DND-41 (cell line): ENCODE measurements at regions not wholly inside any gene's neighbourhood (a gene's known extent, or its start where the extent isn't known, plus 50 kb on each side); places are given as distances from the start of the nearest gene placed in this dataset.

Source experiments
- ATAC-seq: fragments of 200-7000 bp; cut with Tn5 transposase; 3 replicates; pipeline ENCODE4 v1.9.1; 2021; ENCODE audit warnings: low read depth; ENCODE audit not compliant: insufficient read depth
- DNase-seq: peaks from one replicate; pipeline ENCODE4 v3.0.0-alpha.2; 2020
- H2AFZ ChIP-seq: 2 replicates; pipeline ENCODE4 v1.6.0; 2012; ENCODE audit warnings: low read depth, low read length
- H3K27ac ChIP-seq: 2 replicates; pipeline ENCODE4 v1.5.1; 2012; ENCODE audit warnings: low read length, inconsistent platforms
- H3K27me3 ChIP-seq: fragments of 200-600 bp; sonication (generic); 2 replicates; pipeline ENCODE4 v1.6.0; 2012; ENCODE audit warnings: low read length, mild to moderate bottlenecking, inconsistent platforms; ENCODE audit not compliant: insufficient read depth, poor library complexity
- H3K36me3 ChIP-seq: 2 replicates; pipeline ENCODE4 v1.5.1; 2012; ENCODE audit warnings: low read length, inconsistent platforms; ENCODE audit not compliant: insufficient read depth
- H3K4me1 ChIP-seq: 2 replicates; pipeline ENCODE4 v1.5.1; 2012; ENCODE audit warnings: mild to moderate bottlenecking, low read length; ENCODE audit not compliant: insufficient read depth
- H3K4me2 ChIP-seq: 2 replicates; pipeline ENCODE4 v1.6.0; 2012; ENCODE audit warnings: mild to moderate bottlenecking, moderate library complexity, low read length, inconsistent platforms; ENCODE audit not compliant: insufficient read depth
- H3K4me3 ChIP-seq, 2 experiments: fragments of 200-600 bp in 1 of 2; shearing (Covaris generic) in 1 of 2; 2 replicates each; pipeline ENCODE4 v1.5.1; 2012 to 2016; ENCODE audit warnings: inconsistent platforms in 2 of 2, low read length in 2 of 2, mild to moderate bottlenecking in 2 of 2, low read depth in 1 of 2, moderate library complexity in 1 of 2
- H3K79me2 ChIP-seq: 2 replicates; pipeline ENCODE4 v1.6.0; 2012; ENCODE audit warnings: low read length, inconsistent platforms; ENCODE audit not compliant: insufficient read depth
- H3K9ac ChIP-seq: 2 replicates; pipeline ENCODE4 v1.6.0; 2012; ENCODE audit warnings: low read depth, mild to moderate bottlenecking, inconsistent platforms, low read length, moderate library complexity
- H3K9me3 ChIP-seq: 2 replicates; pipeline ENCODE4 v1.5.1; 2012; ENCODE audit warnings: low read length, moderate library complexity, mild to moderate bottlenecking, inconsistent platforms; ENCODE audit not compliant: insufficient read depth, severe bottlenecking
- H4K20me1 ChIP-seq: 2 replicates; pipeline ENCODE4 v1.6.0; 2012; ENCODE audit warnings: low read length; ENCODE audit not compliant: insufficient read depth
- EZH2 ChIP-seq: IDR thresholded peaks from 3 replicates; pipeline ENCODE4 v1.6.1; 2012; ENCODE audit warnings: borderline replicate concordance, low read depth, mild to moderate bottlenecking, moderate library complexity, low read length, inconsistent platforms; ENCODE audit not compliant: severe bottlenecking
- TF ChIP-seq, protein P1 (sequence below): IDR thresholded peaks from 2 replicates; pipeline ENCODE4 v1.5.1; 2012; ENCODE audit warnings: borderline replicate concordance, low read length, moderate library complexity, mild to moderate bottlenecking; ENCODE audit not compliant: poor library complexity, severe bottlenecking; ENCODE audit errors: extremely low read depth

DNA sequence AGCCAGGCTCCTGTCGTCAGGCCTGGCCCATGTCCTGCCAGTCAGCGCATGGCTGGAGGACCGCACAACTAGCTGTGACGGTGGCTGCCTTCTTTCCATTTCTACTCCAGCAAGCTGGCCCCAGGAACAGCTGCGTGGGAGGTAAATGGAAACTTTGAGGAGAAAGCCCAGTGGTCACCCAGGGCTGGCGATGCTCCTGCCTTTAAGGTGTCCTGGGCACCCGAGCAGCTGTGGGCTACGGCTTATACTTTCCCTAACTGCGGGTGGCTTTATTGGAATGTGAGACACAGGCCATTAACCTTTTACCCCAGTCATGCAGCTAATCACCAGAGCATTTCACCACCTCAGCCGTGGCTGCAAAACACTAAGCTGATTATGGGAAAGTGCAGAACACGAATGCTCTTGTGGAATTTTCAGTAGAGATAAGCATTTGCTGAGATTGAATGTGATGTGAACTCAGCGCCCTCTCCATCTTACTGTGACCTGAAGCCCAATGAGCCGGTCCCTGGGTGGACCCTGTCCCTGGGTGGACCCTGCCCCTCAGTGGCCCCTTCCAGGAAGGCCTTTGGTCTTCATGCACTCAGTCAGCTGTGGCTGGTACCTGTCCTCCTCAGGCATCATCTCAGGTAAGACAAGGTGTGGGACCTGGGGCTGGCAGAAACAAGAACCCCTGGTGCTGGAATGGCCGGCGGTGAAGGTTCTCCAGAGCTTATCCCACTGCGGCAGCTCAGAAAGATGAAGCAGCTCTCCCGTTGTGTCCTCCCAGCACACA is 275.4 kb upstream of the HS6ST1 start:
- no peak for TF ChIP-seq EZH2
- TF ChIP-seq, protein P1, sequence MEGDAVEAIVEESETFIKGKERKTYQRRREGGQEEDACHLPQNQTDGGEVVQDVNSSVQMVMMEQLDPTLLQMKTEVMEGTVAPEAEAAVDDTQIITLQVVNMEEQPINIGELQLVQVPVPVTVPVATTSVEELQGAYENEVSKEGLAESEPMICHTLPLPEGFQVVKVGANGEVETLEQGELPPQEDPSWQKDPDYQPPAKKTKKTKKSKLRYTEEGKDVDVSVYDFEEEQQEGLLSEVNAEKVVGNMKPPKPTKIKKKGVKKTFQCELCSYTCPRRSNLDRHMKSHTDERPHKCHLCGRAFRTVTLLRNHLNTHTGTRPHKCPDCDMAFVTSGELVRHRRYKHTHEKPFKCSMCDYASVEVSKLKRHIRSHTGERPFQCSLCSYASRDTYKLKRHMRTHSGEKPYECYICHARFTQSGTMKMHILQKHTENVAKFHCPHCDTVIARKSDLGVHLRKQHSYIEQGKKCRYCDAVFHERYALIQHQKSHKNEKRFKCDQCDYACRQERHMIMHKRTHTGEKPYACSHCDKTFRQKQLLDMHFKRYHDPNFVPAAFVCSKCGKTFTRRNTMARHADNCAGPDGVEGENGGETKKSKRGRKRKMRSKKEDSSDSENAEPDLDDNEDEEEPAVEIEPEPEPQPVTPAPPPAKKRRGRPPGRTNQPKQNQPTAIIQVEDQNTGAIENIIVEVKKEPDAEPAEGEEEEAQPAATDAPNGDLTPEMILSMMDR: no peak
- no peak for ATAC-seq
- H2AFZ ChIP-seq: no peak overlapping the region
- no peaks in the 10 kb centered on the region for H3K79me2 ChIP-seq
- no peak overlapping the region for H3K4me2 ChIP-seq
- H3K4me1 ChIP-seq: peaks cover 6% of the 10 kb centered on the region; the same call in 1 of the 2 replicates
- DNase-seq: no peak
- no peaks in the 10 kb centered on the region for H3K27me3 ChIP-seq
- no peaks in the 10 kb centered on the region for H3K36me3 ChIP-seq
- H3K9me3 ChIP-seq: no peaks in the 10 kb centered on the region
- H4K20me1 ChIP-seq: no peaks in the 10 kb centered on the region
- H3K27ac ChIP-seq: no peak overlapping the region
- H3K9ac ChIP-seq: no peak overlapping the region
- H3K4me3 ChIP-seq: no peak overlapping the region

DNA sequence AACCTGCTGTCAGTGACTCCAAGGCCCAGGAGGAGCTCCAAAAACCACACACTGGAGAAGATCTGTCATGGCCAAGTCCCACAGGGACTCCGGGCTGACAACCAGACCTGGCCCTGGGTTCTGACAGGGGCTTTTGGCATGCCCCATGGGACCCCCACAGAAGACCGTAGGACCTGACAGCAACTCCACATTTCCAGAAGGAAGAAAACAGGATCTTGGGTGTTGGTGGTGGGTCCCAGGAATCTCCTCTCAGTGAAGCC is 275.9 kb upstream of the HS6ST1 start:
- no peak overlapping the region for H3K4me3 ChIP-seq
- no peaks in the 10 kb centered on the region for H3K79me2 ChIP-seq
- no peak overlapping the region for H3K27ac ChIP-seq
- ATAC-seq: no peak
- H3K4me1 ChIP-seq: peaks cover 6% of the 10 kb centered on the region; the same call in 1 of the 2 replicates
- H3K36me3 ChIP-seq: no peaks in the 10 kb centered on the region
- no peak for TF ChIP-seq EZH2
- TF ChIP-seq, protein P1: no peak
- H3K27me3 ChIP-seq: no peaks in the 10 kb centered on the region
- DNase-seq: no peak
- no peak overlapping the region for H3K9ac ChIP-seq
- no peaks in the 10 kb centered on the region for H3K9me3 ChIP-seq
- no peak overlapping the region for H2AFZ ChIP-seq
- H3K4me2 ChIP-seq: no peak overlapping the region
- no peaks in the 10 kb centered on the region for H4K20me1 ChIP-seq

DNA sequence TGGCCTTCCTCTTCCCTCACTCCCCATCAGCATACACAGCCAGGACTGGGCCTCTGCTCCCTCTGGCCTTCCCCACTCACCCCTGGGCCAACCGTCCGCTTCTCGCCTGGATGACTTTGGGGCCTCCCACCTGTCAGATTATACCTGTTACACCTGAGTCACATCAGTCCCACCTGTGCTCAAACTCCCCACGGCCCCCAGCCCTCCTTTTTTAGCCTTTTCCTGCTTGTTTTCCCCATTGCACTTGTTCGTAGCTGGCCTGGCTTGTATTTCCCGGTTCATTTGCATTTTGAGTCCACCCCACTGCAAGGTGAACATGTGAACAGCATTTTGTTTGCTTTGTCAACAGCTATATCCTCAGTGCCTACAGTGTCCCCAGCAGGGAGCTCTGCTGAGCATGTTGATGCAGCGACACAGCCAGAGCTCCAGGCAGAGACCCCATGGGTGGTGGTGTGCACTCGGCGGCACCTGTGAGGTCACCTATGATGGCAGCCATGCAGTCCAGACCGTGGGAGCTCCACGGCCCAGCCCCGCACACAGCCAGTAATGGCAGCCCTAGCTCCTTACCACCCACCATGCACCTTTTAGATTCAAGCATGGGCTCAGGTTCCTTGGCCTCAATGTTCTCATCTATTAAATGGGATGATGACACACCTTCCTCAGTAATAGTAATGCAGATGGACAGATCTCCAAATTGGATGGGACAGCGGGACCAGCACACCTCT is 276.4 kb upstream of the HS6ST1 start:
- Histone ChIP-seq H4K20me1 (no peaks in the 10 kb centered on the region), H3K4me2 (no peak overlapping the region), H2AFZ (no peak overlapping the region), H3K4me1 (peaks cover 6% of the 10 kb centered on the region; the same call in 1 of the 2 replicates), H3K9ac (no peak overlapping the region), H3K79me2 (no peaks in the 10 kb centered on the region), H3K9me3 (no peaks in the 10 kb centered on the region), H3K27ac (no peak overlapping the region), H3K27me3 (no peaks in the 10 kb centered on the region), H3K4me3 (no peak overlapping the region), H3K36me3 (no peaks in the 10 kb centered on the region)
- TF ChIP-seq, protein P1: no peak
- no peak for TF ChIP-seq EZH2
- DNase-seq: no peak
- ATAC-seq: no peak
